K562 (cell line): ENCODE measurements at regions not wholly inside any gene's neighbourhood (a gene's known extent, or its start where the extent isn't known, plus 50 kb on each side); places are given as distances from the start of the nearest gene placed in this dataset.

Experiments used
- ATAC-seq: fragments of 200-7000 bp; cut with Tn5 transposase; 3 replicates; pipeline ENCODE4 v1.9.1; 2020; ENCODE audit warnings: moderate library complexity
- BruUV-seq: library from RNA; stranded (reverse); fragments of 400-500 nt; replicated peaks from 2 replicates; lab custom pipeline; 2021; lab: Mats Ljungman, UMichigan
- CTCF ChIA-PET: fragments of 300-600 bp; formaldehyde crosslinking; extraction: SDS; loops from one replicate; lab custom pipeline; 2021; ENCODE audit warnings: low intra/inter-chr PET ratio; lab: Yijun Ruan, JAX
- POLR2A ChIA-PET: fragments of 300-600, 350-650 bp; sonication (Branson Sonifier 250); formaldehyde crosslinking; extraction: SDS; loops from one replicate; lab custom pipeline; 2021; ENCODE audit warnings: antibody characterized with exemption, inconsistent platforms; lab: Yijun Ruan, JAX
- DNase-seq, 4 experiments: peaks; one replicate each; pipeline versions ENCODE4 v3.0.0 to v3.0.0-alpha.2; 2011 to 2018; ENCODE audit warnings: low spot score in 3 of 4, mixed read lengths in 3 of 4; ENCODE audit errors: extremely low read depth in 1 of 4
- FAIRE-seq: peaks from 2 replicates; lab custom pipeline; 2011; peaks lifted over from hg19 to GRCh38; lab: Jason Lieb, UNC
- H2AFZ ChIP-seq: 2 replicates; pipeline ENCODE4 v1.6.0; 2011; ENCODE audit warnings: low read depth, low read length, control low read depth, inconsistent platforms
- H3K27ac ChIP-seq: fragments of 200-600 bp; 3 replicates; pipeline ENCODE4 v1.8.0; 2011; ENCODE audit warnings: low read depth, mild to moderate bottlenecking, control low read depth, inconsistent platforms, low read length, moderate library complexity, mixed read lengths; ENCODE audit errors: extremely low read depth
- H3K27me3 ChIP-seq, 2 experiments: fragments of 300-600 bp in 1 of 2; 2 replicates in 1 of 2; 3 replicates in 1 of 2; pipeline versions ENCODE4 v1.6.0 to v1.8.0; 2011; ENCODE audit warnings: inconsistent platforms in 2 of 2, low read length in 2 of 2, mild to moderate bottlenecking in 1 of 2, mixed read lengths in 1 of 2, moderate library complexity in 1 of 2; ENCODE audit not compliant: control insufficient read depth in 2 of 2, insufficient read depth in 2 of 2
- H3K36me3 ChIP-seq: fragments of 300-600 bp; 3 replicates; pipeline ENCODE4 v1.8.0; 2011; ENCODE audit warnings: mild to moderate bottlenecking, low read length, inconsistent platforms; ENCODE audit not compliant: control insufficient read depth, insufficient read depth
- H3K4me1 ChIP-seq, 2 experiments: fragments of 200-600 bp in 1 of 2; replicated peaks in 1 of 2; 2 replicates in 1 of 2; 3 replicates in 1 of 2; pipeline versions ENCODE4 v1.5.1 to v1.8.0; 2011; ENCODE audit warnings: inconsistent platforms in 2 of 2, low read length in 2 of 2, mild to moderate bottlenecking in 1 of 2, mixed read lengths in 1 of 2, moderate library complexity in 1 of 2; ENCODE audit not compliant: control insufficient read depth in 2 of 2, insufficient read depth in 2 of 2
- H3K4me2 ChIP-seq: 2 replicates; pipeline ENCODE4 v1.6.1; 2011; ENCODE audit warnings: low read length, control low read depth, inconsistent platforms, mixed read lengths; ENCODE audit not compliant: insufficient read depth
- H3K4me3 ChIP-seq: fragments of 200-600 bp; sonication (generic), shearing (Covaris generic); 2 replicates; pipeline ENCODE4 v1.5.1; 2016; ENCODE audit warnings: control low read depth, inconsistent platforms
- H3K79me2 ChIP-seq: fragments of 200-600 bp; 3 replicates; pipeline ENCODE4 v1.8.0; 2011; ENCODE audit warnings: low read length, inconsistent platforms; ENCODE audit not compliant: control insufficient read depth, insufficient read depth
- H3K9ac ChIP-seq, 2 experiments: 2 replicates each; pipeline versions ENCODE4 v1.6.0 to v1.6.1; 2011; ENCODE audit warnings: low read depth in 2 of 2, low read length in 2 of 2, control low read depth in 1 of 2, inconsistent platforms in 1 of 2, mild to moderate bottlenecking in 1 of 2, mixed read lengths in 1 of 2; ENCODE audit not compliant: insufficient read depth in 1 of 2
- H3K9me1 ChIP-seq: one replicate; pipeline ENCODE4 v1.6.0; 2011; ENCODE audit warnings: inconsistent platforms, mild to moderate bottlenecking, low read length, moderate library complexity; ENCODE audit not compliant: control insufficient read depth, insufficient read depth
- H3K9me3 ChIP-seq: replicated peaks from 2 replicates; pipeline ENCODE4 v1.5.1; 2011; ENCODE audit warnings: low read depth, low read length, inconsistent platforms; ENCODE audit not compliant: control insufficient read depth, insufficient read depth
- H4K20me1 ChIP-seq: replicated peaks from 2 replicates; pipeline ENCODE4 v1.6.1; 2011; ENCODE audit warnings: low read length, inconsistent platforms, mixed read lengths; ENCODE audit not compliant: control insufficient read depth, insufficient read depth
- BRD9 ChIP-seq: fragments of 450-650 bp; IDR thresholded peaks from 2 replicates; pipeline ENCODE4 v1.6.1; 2018; ENCODE audit warnings: low read depth; ENCODE audit not compliant: partially characterized antibody
- CREM ChIP-seq: IDR thresholded peaks from 2 replicates; pipeline ENCODE4 v1.6.1; 2014; ENCODE audit warnings: antibody characterized with exemption, low read depth
- EP300 ChIP-seq: IDR thresholded peaks from 2 replicates; pipeline ENCODE4 v1.6.1; 2012; ENCODE audit warnings: low read length, improper control_type of control experiment
- KLF10 ChIP-seq: fragments of 250-450 bp; sonication (Bioruptor Pico); IDR thresholded peaks from 2 replicates; pipeline ENCODE4 v1.6.1; 2021; ENCODE audit warnings: matching md5 sums
- NEUROD1 ChIP-seq: fragments of 150-350 bp; IDR thresholded peaks from 2 replicates; pipeline ENCODE4 v1.6.1; 2014; ENCODE audit warnings: borderline replicate concordance, low read length, low read depth; ENCODE audit not compliant: partially characterized antibody
- RBM15 ChIP-seq: fragments of 200-400 bp; formaldehyde crosslinking; IDR thresholded peaks from 2 replicates; pipeline ENCODE4 v1.6.1; 2018; ENCODE audit warnings: mild to moderate bottlenecking, low read length, moderate library complexity; ENCODE audit not compliant: insufficient read depth
- RBM34 ChIP-seq: fragments of 200-400 bp; formaldehyde crosslinking; IDR thresholded peaks from 2 replicates; pipeline ENCODE4 v1.6.1; 2018; ENCODE audit warnings: low read length, borderline replicate concordance; ENCODE audit not compliant: insufficient read depth
- RHOXF2B ChIP-seq: fragments of 250-450 bp; sonication (Bioruptor Pico); conservative IDR thresholded peaks from 2 replicates; pipeline ENCODE4 v1.5.1; 2021
- SMAD2 ChIP-seq: fragments of 150-350 bp; IDR thresholded peaks from 2 replicates; pipeline ENCODE4 v1.6.1; 2014; ENCODE audit warnings: low read depth, mild to moderate bottlenecking, low read length
- SREBF1 ChIP-seq: fragments of 150-350 bp; IDR thresholded peaks from 2 replicates; pipeline ENCODE4 v1.6.1; 2014; ENCODE audit warnings: antibody characterized with exemption, low read depth, low read length, borderline replicate concordance
- WGBS: fragments of 100-300 bp; shearing (Covaris generic); methylation state at CpG from one replicate; pipeline ENCODE4 v1.1.6; 2016; ENCODE audit warnings: low coverage, mixed read lengths; ENCODE audit not compliant: insufficient coverage; ENCODE audit errors: missing lambda C conversion rate; 5-methylcytosine and 5-hydroxymethylcytosine counted together
- in situ Hi-C: fragments of 300-500 bp; cut with MboI; formaldehyde crosslinking; loops from 4 replicates; pipeline ENCODE4 v1.15.0; 2018; ENCODE audit warnings: inconsistent platforms, mixed read lengths
- intact Hi-C: fragments of 100-400 bp; cut with micrococcal nuclease; formaldehyde crosslinking; loops from 2 replicates; pipeline ENCODE4 v1.14.2; 2022
- TF ChIP-seq, protein P1 (sequence below): fragments of 250-450 bp; sonication (Bioruptor Pico); IDR thresholded peaks from 2 replicates; pipeline ENCODE4 v1.4.0; 2020; ENCODE audit warnings: borderline replicate concordance
- TF ChIP-seq, protein P2 (sequence below): fragments of 450-650 bp; IDR thresholded peaks from 2 replicates; pipeline ENCODE4 v1.6.1; 2016; ENCODE audit warnings: mild to moderate bottlenecking
- TF ChIP-seq, protein P3 (sequence below): sonication (generic); formaldehyde crosslinking; IDR thresholded peaks from 2 replicates; pipeline ENCODE4 v1.8.0; 2023; ENCODE audit warnings: missing genetic modification reagents, mild to moderate bottlenecking, borderline replicate concordance

- TF ChIP-seq SMAD2: no peak
- TF ChIP-seq, protein P1, sequence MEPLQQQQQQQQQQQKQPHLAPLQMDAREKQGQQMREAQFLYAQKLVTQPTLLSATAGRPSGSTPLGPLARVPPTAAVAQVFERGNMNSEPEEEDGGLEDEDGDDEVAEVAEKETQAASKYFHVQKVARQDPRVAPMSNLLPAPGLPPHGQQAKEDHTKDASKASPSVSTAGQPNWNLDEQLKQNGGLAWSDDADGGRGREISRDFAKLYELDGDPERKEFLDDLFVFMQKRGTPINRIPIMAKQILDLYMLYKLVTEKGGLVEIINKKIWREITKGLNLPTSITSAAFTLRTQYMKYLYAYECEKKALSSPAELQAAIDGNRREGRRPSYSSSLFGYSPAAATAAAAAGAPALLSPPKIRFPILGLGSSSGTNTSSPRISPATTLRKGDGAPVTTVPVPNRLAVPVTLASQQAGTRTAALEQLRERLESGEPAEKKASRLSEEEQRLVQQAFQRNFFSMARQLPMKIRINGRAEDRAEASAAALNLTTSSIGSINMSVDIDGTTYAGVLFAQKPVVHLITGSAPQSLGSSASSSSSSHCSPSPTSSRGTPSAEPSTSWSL (CRISPR knock-in tag): no peak
- no peak for TF ChIP-seq EP300
These were observed 92.3 kb upstream of the BACE2 start (continued) for GRCh38 chr21:41075656-41076055.

DNA sequence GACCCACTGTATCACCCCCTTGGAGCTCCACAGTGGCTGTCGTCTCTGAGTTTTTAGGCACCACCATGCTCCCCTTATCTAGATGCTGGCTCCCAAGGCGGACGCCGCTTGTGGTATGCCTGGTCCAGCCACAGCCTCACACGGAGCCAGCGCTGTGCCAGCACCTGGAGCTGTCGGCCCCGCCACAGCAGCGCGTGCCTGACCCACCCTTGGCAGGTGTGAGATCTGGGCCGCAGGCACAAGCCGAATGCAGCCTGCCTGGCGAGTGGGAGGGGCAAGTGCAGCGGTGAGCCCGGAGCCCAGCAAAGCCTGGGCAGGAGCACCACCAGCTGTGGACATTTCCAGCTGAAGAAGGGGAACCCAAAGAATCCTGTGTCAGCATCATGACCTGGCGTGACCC lies 91.9 kb upstream of the BACE2 start:
- FAIRE-seq (no peak), DNase-seq (no peak), ATAC-seq (no peak)
- CTCF ChIA-PET: no interaction called here
- Histone ChIP-seq H3K36me3 (no peaks in the 10 kb centered on the region), H3K79me2 (no peaks in the 10 kb centered on the region), H4K20me1 (no peaks in the 10 kb centered on the region), H3K4me3 (no peak overlapping the region), H3K9me1 (no peaks in the 10 kb centered on the region), H3K4me1 (peaks cover 0 to 3% of the 10 kb centered on the region in 2 experiments; a peak in 1 of 5 replicates), H2AFZ (no peak overlapping the region), H3K27me3 (peaks cover 0 to 6% of the 10 kb centered on the region in 2 experiments; a peak in 1 of 5 replicates), H3K9me3 (no peaks in the 10 kb centered on the region), H3K9ac (no peak overlapping the region), H3K4me2 (no peak overlapping the region), H3K27ac (no peak overlapping the region)
- in situ Hi-C loops: no loop called here
- POLR2A ChIA-PET: no interaction called here
- intact Hi-C loops: no loop called here
- BruUV-seq: no TSS peak
- under 1% methylated on average over 16 of the region's 16 CpGs for WGBS
- TF ChIP-seq, protein P2, sequence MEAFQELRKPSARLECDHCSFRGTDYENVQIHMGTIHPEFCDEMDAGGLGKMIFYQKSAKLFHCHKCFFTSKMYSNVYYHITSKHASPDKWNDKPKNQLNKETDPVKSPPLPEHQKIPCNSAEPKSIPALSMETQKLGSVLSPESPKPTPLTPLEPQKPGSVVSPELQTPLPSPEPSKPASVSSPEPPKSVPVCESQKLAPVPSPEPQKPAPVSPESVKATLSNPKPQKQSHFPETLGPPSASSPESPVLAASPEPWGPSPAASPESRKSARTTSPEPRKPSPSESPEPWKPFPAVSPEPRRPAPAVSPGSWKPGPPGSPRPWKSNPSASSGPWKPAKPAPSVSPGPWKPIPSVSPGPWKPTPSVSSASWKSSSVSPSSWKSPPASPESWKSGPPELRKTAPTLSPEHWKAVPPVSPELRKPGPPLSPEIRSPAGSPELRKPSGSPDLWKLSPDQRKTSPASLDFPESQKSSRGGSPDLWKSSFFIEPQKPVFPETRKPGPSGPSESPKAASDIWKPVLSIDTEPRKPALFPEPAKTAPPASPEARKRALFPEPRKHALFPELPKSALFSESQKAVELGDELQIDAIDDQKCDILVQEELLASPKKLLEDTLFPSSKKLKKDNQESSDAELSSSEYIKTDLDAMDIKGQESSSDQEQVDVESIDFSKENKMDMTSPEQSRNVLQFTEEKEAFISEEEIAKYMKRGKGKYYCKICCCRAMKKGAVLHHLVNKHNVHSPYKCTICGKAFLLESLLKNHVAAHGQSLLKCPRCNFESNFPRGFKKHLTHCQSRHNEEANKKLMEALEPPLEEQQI: no peak
- TF ChIP-seq NEUROD1: no peak
- TF ChIP-seq BRD9: no peak
- TF ChIP-seq, protein P3, sequence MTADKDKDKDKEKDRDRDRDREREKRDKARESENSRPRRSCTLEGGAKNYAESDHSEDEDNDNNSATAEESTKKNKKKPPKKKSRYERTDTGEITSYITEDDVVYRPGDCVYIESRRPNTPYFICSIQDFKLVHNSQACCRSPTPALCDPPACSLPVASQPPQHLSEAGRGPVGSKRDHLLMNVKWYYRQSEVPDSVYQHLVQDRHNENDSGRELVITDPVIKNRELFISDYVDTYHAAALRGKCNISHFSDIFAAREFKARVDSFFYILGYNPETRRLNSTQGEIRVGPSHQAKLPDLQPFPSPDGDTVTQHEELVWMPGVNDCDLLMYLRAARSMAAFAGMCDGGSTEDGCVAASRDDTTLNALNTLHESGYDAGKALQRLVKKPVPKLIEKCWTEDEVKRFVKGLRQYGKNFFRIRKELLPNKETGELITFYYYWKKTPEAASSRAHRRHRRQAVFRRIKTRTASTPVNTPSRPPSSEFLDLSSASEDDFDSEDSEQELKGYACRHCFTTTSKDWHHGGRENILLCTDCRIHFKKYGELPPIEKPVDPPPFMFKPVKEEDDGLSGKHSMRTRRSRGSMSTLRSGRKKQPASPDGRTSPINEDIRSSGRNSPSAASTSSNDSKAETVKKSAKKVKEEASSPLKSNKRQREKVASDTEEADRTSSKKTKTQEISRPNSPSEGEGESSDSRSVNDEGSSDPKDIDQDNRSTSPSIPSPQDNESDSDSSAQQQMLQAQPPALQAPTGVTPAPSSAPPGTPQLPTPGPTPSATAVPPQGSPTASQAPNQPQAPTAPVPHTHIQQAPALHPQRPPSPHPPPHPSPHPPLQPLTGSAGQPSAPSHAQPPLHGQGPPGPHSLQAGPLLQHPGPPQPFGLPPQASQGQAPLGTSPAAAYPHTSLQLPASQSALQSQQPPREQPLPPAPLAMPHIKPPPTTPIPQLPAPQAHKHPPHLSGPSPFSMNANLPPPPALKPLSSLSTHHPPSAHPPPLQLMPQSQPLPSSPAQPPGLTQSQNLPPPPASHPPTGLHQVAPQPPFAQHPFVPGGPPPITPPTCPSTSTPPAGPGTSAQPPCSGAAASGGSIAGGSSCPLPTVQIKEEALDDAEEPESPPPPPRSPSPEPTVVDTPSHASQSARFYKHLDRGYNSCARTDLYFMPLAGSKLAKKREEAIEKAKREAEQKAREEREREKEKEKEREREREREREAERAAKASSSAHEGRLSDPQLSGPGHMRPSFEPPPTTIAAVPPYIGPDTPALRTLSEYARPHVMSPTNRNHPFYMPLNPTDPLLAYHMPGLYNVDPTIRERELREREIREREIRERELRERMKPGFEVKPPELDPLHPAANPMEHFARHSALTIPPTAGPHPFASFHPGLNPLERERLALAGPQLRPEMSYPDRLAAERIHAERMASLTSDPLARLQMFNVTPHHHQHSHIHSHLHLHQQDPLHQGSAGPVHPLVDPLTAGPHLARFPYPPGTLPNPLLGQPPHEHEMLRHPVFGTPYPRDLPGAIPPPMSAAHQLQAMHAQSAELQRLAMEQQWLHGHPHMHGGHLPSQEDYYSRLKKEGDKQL: no peak
- TF ChIP-seq RBM34: no peak
- TF ChIP-seq SREBF1: no peak
- TF ChIP-seq CREM: no peak
- no peak for TF ChIP-seq KLF10 (CRISPR knock-in tag)
- TF ChIP-seq RHOXF2B (CRISPR knock-in tag): no peak
- no peak for TF ChIP-seq RBM15
